Astrocyte (in vitro differentiated cells and primary cell): ENCODE measurements at regions not wholly inside any gene's neighbourhood (a gene's known extent, or its start where the extent isn't known, plus 50 kb on each side); places are given as distances from the start of the nearest gene placed in this dataset.

Experiments
- EZH2 ChIP-seq: IDR thresholded peaks from 2 replicates; pipeline ENCODE4 v1.6.1; 2012; ENCODE audit warnings: mild to moderate bottlenecking, low read length, inconsistent platforms; ENCODE audit not compliant: insufficient read depth
- TF ChIP-seq, protein P1 (sequence below): IDR thresholded peaks from 2 replicates; pipeline ENCODE4 v1.5.1; 2011; ENCODE audit warnings: low read depth, mild to moderate bottlenecking, inconsistent platforms, low read length, moderate library complexity; ENCODE audit not compliant: insufficient read depth

DNA sequence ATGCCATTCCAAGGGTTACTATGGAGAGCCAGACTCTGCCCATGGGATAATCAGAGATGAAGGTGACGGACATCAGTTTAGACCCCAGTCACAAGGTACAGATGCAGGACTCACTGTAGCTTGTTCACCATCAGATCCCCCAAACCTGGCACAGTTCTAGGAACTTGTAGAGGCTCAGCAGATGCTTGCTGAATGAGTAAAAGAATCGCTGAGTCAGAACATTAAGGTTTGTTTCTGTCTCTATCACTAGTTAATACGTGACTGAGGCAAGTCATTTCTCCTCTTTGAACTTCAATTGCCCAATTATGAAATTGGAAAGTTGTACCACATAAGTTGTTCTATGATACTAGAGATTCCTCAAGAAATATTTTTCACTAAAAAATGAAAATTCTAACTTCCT is 65.1 kb downstream of the PPP1R3C start:
- TF ChIP-seq, protein P1, sequence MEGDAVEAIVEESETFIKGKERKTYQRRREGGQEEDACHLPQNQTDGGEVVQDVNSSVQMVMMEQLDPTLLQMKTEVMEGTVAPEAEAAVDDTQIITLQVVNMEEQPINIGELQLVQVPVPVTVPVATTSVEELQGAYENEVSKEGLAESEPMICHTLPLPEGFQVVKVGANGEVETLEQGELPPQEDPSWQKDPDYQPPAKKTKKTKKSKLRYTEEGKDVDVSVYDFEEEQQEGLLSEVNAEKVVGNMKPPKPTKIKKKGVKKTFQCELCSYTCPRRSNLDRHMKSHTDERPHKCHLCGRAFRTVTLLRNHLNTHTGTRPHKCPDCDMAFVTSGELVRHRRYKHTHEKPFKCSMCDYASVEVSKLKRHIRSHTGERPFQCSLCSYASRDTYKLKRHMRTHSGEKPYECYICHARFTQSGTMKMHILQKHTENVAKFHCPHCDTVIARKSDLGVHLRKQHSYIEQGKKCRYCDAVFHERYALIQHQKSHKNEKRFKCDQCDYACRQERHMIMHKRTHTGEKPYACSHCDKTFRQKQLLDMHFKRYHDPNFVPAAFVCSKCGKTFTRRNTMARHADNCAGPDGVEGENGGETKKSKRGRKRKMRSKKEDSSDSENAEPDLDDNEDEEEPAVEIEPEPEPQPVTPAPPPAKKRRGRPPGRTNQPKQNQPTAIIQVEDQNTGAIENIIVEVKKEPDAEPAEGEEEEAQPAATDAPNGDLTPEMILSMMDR = no peak
- no peak for TF ChIP-seq EZH2
